DND-41 (cell line): ENCODE measurements at regions not wholly inside any gene's neighbourhood (a gene's known extent, or its start where the extent isn't known, plus 50 kb on each side); places are given as distances from the start of the nearest gene placed in this dataset.

Source experiments
- CTCF ChIP-seq: IDR thresholded peaks from 2 replicates; pipeline ENCODE4 v1.5.1; 2012; ENCODE audit warnings: borderline replicate concordance, low read length, moderate library complexity, mild to moderate bottlenecking; ENCODE audit not compliant: poor library complexity, severe bottlenecking; ENCODE audit errors: extremely low read depth
- EZH2 ChIP-seq: IDR thresholded peaks from 3 replicates; pipeline ENCODE4 v1.6.1; 2012; ENCODE audit warnings: borderline replicate concordance, low read depth, mild to moderate bottlenecking, moderate library complexity, low read length, inconsistent platforms; ENCODE audit not compliant: severe bottlenecking

- TF ChIP-seq CTCF = no peak
- TF ChIP-seq EZH2 = no peak
Observed at GRCh38 chr14:50045039-50045711, 71.2 kb downstream of the VCPKMT start.
